IMR-90 (cell line): ENCODE measurements at regions not wholly inside any gene's neighbourhood (a gene's known extent, or its start where the extent isn't known, plus 50 kb on each side); places are given as distances from the start of the nearest gene placed in this dataset.

ENCODE experiments used
- ATAC-seq: fragments of 200-7000 bp; cut with Tn5 transposase; 2 replicates; pipeline ENCODE4 v1.9.1; 2020; ENCODE audit warnings: low read depth, mild to moderate bottlenecking, moderate library complexity
- BruUV-seq: library from RNA; stranded (reverse); fragments of 400-500 nt; replicated peaks from 2 replicates; lab custom pipeline; 2021; lab: Mats Ljungman, UMichigan
- CTCF ChIA-PET: fragments of 300-600 bp; formaldehyde crosslinking; extraction: SDS; loops from one replicate; lab custom pipeline; 2021; ENCODE audit warnings: antibody characterized with exemption; lab: Yijun Ruan, JAX
- POLR2A ChIA-PET: fragments of 300-600 bp; sonication (Branson Sonifier 250); formaldehyde crosslinking; loops from one replicate; lab custom pipeline; 2022; ENCODE audit warnings: antibody characterized with exemption; ENCODE audit not compliant: unreplicated experiment; lab: Charles Lee
- DNase-seq: peaks from one replicate; pipeline ENCODE4 v3.0.0; 2013
- H2AFZ ChIP-seq: replicated peaks from 2 replicates; pipeline ENCODE3; 2013; ENCODE audit warnings: low read length, mild to moderate bottlenecking; ENCODE audit not compliant: poor library complexity
- H2AK5ac ChIP-seq: 2 replicates; pipeline ENCODE4 v1.6.1; 2013; ENCODE audit warnings: low read depth, low read length, inconsistent platforms
- H2AK9ac ChIP-seq: replicated peaks from 2 replicates; pipeline ENCODE3; 2013; ENCODE audit warnings: mild to moderate bottlenecking, low read depth, low read length, moderate library complexity; ENCODE audit not compliant: poor library complexity
- H2BK120ac ChIP-seq: 2 replicates; pipeline ENCODE4 v1.6.1; 2013; ENCODE audit warnings: low read depth, low read length, inconsistent platforms
- H2BK15ac ChIP-seq: 3 replicates; pipeline ENCODE4 v1.6.1; 2013; ENCODE audit warnings: low read depth, low read length, inconsistent platforms
- H2BK20ac ChIP-seq: 2 replicates; pipeline ENCODE4 v1.6.1; 2013; ENCODE audit warnings: low read depth, mild to moderate bottlenecking, inconsistent platforms, low read length, moderate library complexity
- H2BK5ac ChIP-seq: 2 replicates; pipeline ENCODE4 v1.6.1; 2013; ENCODE audit warnings: mild to moderate bottlenecking, low read depth, low read length, inconsistent platforms; ENCODE audit not compliant: poor library complexity, severe bottlenecking
- H3K14ac ChIP-seq: replicated peaks from 2 replicates; pipeline ENCODE4 v1.6.1; 2013; ENCODE audit warnings: low read depth, low read length, inconsistent platforms
- H3K18ac ChIP-seq: 2 replicates; pipeline ENCODE4 v1.6.1; 2013; ENCODE audit warnings: low read depth, low read length, control low read depth
- H3K23ac ChIP-seq: 2 replicates; pipeline ENCODE4 v1.6.1; 2013; ENCODE audit warnings: low read depth, low read length, inconsistent platforms
- H3K27ac ChIP-seq: 2 replicates; pipeline ENCODE4 v1.5.1; 2013; ENCODE audit warnings: mild to moderate bottlenecking, control low read depth, low read length; ENCODE audit not compliant: insufficient read depth
- H3K27me3 ChIP-seq: 2 replicates; pipeline ENCODE4 v1.6.1; 2013; ENCODE audit warnings: low read length; ENCODE audit not compliant: control insufficient read depth, insufficient read depth
- H3K36me3 ChIP-seq: 2 replicates; pipeline ENCODE4 v1.6.1; 2013; ENCODE audit warnings: low read length, mixed read lengths; ENCODE audit not compliant: control insufficient read depth, insufficient read depth
- H3K4ac ChIP-seq: 2 replicates; pipeline ENCODE4 v1.6.1; 2013; ENCODE audit warnings: low read depth, low read length, inconsistent platforms
- H3K4me1 ChIP-seq: 2 replicates; pipeline ENCODE4 v1.6.1; 2013; ENCODE audit warnings: low read length, mixed read lengths; ENCODE audit not compliant: control insufficient read depth, insufficient read depth
- H3K4me2 ChIP-seq: 2 replicates; pipeline ENCODE4 v1.6.1; 2013; ENCODE audit warnings: low read depth, mild to moderate bottlenecking, control low read depth, low read length, moderate library complexity
- H3K4me3 ChIP-seq: 2 replicates; pipeline ENCODE4 v1.5.1; 2013; ENCODE audit warnings: low read depth, mild to moderate bottlenecking, control low read depth, low read length, moderate library complexity; ENCODE audit not compliant: insufficient read depth
- H3K56ac ChIP-seq: 2 replicates; pipeline ENCODE4 v1.6.1; 2013; ENCODE audit warnings: low read length, inconsistent platforms; ENCODE audit not compliant: insufficient read depth; ENCODE audit errors: extremely low read depth
- H3K79me1 ChIP-seq, 2 experiments: 2 replicates each; pipeline ENCODE4 v1.6.1; 2013; ENCODE audit warnings: low read length in 2 of 2, inconsistent platforms in 1 of 2, low read depth in 1 of 2
- H3K9ac ChIP-seq: 2 replicates; pipeline ENCODE4 v1.6.1; 2013; ENCODE audit warnings: low read depth, low read length, control low read depth
- H3K9me1 ChIP-seq: 2 replicates; pipeline ENCODE4 v1.6.1; 2013; ENCODE audit warnings: low read length, inconsistent platforms; ENCODE audit not compliant: insufficient read depth
- H3K9me3 ChIP-seq: 2 replicates; pipeline ENCODE4 v1.6.1; 2013; ENCODE audit warnings: low read length; ENCODE audit not compliant: control insufficient read depth, insufficient read depth
- H4K20me1 ChIP-seq: 2 replicates; pipeline ENCODE4 v1.6.1; 2013; ENCODE audit warnings: low read length, inconsistent platforms; ENCODE audit not compliant: insufficient read depth
- H4K5ac ChIP-seq: 2 replicates; pipeline ENCODE4 v1.6.1; 2013; ENCODE audit warnings: mild to moderate bottlenecking, low read depth, low read length, control low read depth
- H4K8ac ChIP-seq, 2 experiments: 2 replicates each; pipeline ENCODE4 v1.6.1; 2013; ENCODE audit warnings: low read depth in 2 of 2, low read length in 2 of 2, control low read depth in 1 of 2, inconsistent platforms in 1 of 2
- H4K91ac ChIP-seq: 2 replicates; pipeline ENCODE4 v1.6.1; 2013; ENCODE audit warnings: low read depth, low read length, inconsistent platforms; ENCODE audit not compliant: insufficient read depth
- BHLHE40 ChIP-seq: fragments of 150-350 bp; IDR thresholded peaks from 2 replicates; pipeline ENCODE4 v1.6.1; 2016; ENCODE audit warnings: mild to moderate bottlenecking, low read depth, low read length
- MAFK ChIP-seq: IDR thresholded peaks from 2 replicates; pipeline ENCODE4 v1.6.1; 2012; ENCODE audit warnings: low read depth, low read length, improper control_type of control experiment
- MAZ ChIP-seq: IDR thresholded peaks from 2 replicates; pipeline ENCODE4 v1.6.1; 2012; ENCODE audit warnings: low read depth, mild to moderate bottlenecking, low read length, improper control_type of control experiment, moderate library complexity, borderline replicate concordance
- NFE2L2 ChIP-seq: fragments of 150-350 bp; IDR thresholded peaks from 2 replicates; pipeline ENCODE4 v1.6.1; 2016; ENCODE audit warnings: low read depth, mild to moderate bottlenecking, low read length
- RAD21 ChIP-seq: IDR thresholded peaks from 2 replicates; pipeline ENCODE4 v1.6.1; 2012; ENCODE audit warnings: low read length, improper control_type of control experiment
- RCOR1 ChIP-seq: IDR thresholded peaks from 2 replicates; pipeline ENCODE4 v1.6.1; 2012; ENCODE audit warnings: mild to moderate bottlenecking, low read length, improper control_type of control experiment; ENCODE audit not compliant: insufficient replicate concordance
- RFX5 ChIP-seq: IDR thresholded peaks from 2 replicates; pipeline ENCODE4 v1.8.0; 2012; ENCODE audit warnings: low read depth, mild to moderate bottlenecking, low read length, moderate library complexity
- WGBS, 2 experiments: methylation state at CpG; one replicate each; pipeline versions ENCODE4 v1.1.5 to v1.1.7; 2013; ENCODE audit warnings: missing lambda C conversion rate in 2 of 2; ENCODE audit not compliant: insufficient read length in 1 of 2; ENCODE audit errors: extremely low coverage in 2 of 2; 5-methylcytosine and 5-hydroxymethylcytosine counted together
- dilution Hi-C: fragments of 300-500 bp; cut with HindIII; formaldehyde crosslinking; loops from one replicate; pipeline ENCODE4 v1.14.3; 2018; ENCODE audit warnings: low sequenced_read_pairs; ENCODE audit not compliant: unreplicated experiment
- in situ Hi-C: fragments of 300-500 bp; cut with MboI; formaldehyde crosslinking; loops from 3 replicates; pipeline ENCODE4 v1.14.3; 2019; ENCODE audit warnings: low sequenced_read_pairs, inconsistent platforms, mixed read lengths
- intact Hi-C: fragments of 100-400 bp; cut with micrococcal nuclease; formaldehyde crosslinking; loops from 2 replicates; pipeline ENCODE4 v1.10.0; 2022
- TF ChIP-seq, protein P1 (sequence below): fragments of 150-350 bp; IDR thresholded peaks from 2 replicates; pipeline ENCODE4 v1.6.1; 2016; ENCODE audit warnings: low read depth, mild to moderate bottlenecking, low read length, moderate library complexity, borderline replicate concordance

GRCh38 chr4:66429276-66429675 is 759.0 kb upstream of the EPHA5 start:
- no peak overlapping the region for H2BK120ac ChIP-seq
- no peak overlapping the region for H2BK5ac ChIP-seq
- no peak overlapping the region for H3K4me3 ChIP-seq
- BruUV-seq = no TSS peak
- CTCF ChIA-PET = no interaction called here
- H3K36me3 ChIP-seq = no peaks in the 10 kb centered on the region
- dilution Hi-C loops (no loop called here), in situ Hi-C loops (no loop called here), intact Hi-C loops (no loop called here)
- H2BK15ac ChIP-seq = no peak overlapping the region
- no peaks in the 10 kb centered on the region for H3K9me3 ChIP-seq
- POLR2A ChIA-PET = no interaction called here
- H3K79me1 ChIP-seq = no peaks in the 10 kb centered on the region
- no peak overlapping the region for H3K18ac ChIP-seq
- no peak overlapping the region for H2BK20ac ChIP-seq
- H3K56ac ChIP-seq = no peak overlapping the region
- no peak overlapping the region for H3K4me2 ChIP-seq
- no peak for TF ChIP-seq RCOR1
- TF ChIP-seq RFX5 = no peak
- no peak for TF ChIP-seq NFE2L2
- TF ChIP-seq MAZ = no peak
- TF ChIP-seq MAFK = no peak
- no peak for TF ChIP-seq BHLHE40
- TF ChIP-seq, protein P1, sequence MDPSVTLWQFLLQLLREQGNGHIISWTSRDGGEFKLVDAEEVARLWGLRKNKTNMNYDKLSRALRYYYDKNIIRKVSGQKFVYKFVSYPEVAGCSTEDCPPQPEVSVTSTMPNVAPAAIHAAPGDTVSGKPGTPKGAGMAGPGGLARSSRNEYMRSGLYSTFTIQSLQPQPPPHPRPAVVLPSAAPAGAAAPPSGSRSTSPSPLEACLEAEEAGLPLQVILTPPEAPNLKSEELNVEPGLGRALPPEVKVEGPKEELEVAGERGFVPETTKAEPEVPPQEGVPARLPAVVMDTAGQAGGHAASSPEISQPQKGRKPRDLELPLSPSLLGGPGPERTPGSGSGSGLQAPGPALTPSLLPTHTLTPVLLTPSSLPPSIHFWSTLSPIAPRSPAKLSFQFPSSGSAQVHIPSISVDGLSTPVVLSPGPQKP = no peak
- TF ChIP-seq RAD21 = no peak
- H3K4me1 ChIP-seq = no peaks in the 10 kb centered on the region
- no CpG with 5 or more reads among the region's 1 CpG for WGBS, 2 experiments
- H3K9me1 ChIP-seq = no peaks in the 10 kb centered on the region
- H3K27ac ChIP-seq = no peak overlapping the region
- no peak overlapping the region for H2AFZ ChIP-seq
- no peak overlapping the region for H4K91ac ChIP-seq
- no peak overlapping the region for H2AK9ac ChIP-seq
- ATAC-seq = no peak
- no peaks in the 10 kb centered on the region for H3K27me3 ChIP-seq
- H2AK5ac ChIP-seq = no peak overlapping the region
- no peak overlapping the region for H3K23ac ChIP-seq
- DNase-seq = no peak
- H4K20me1 ChIP-seq = no peaks in the 10 kb centered on the region
- no peak overlapping the region for H3K14ac ChIP-seq
- no peak overlapping the region for H3K9ac ChIP-seq
- no peak overlapping the region for H4K5ac ChIP-seq
- H3K4ac ChIP-seq = no peak overlapping the region
- no peak overlapping the region for H4K8ac ChIP-seq
